Large intestine (tissue), 3 donors: ENCODE measurements at regions not wholly inside any gene's neighbourhood (a gene's known extent, or its start where the extent isn't known, plus 50 kb on each side); places are given as distances from the start of the nearest gene placed in this dataset.

Experiments used
- DNase-seq, 2 donors: peaks; one replicate each; pipeline versions ENCODE4 v3.0.0 to v3.0.0-alpha.2; 2013
- H3K27ac ChIP-seq: one replicate; pipeline ENCODE4 v1.5.1; 2013; ENCODE audit warnings: low read length
- H3K27me3 ChIP-seq: 2 replicates; pipeline ENCODE4 v1.6.1; 2013; ENCODE audit warnings: low read length; ENCODE audit not compliant: control insufficient read depth, insufficient read depth
- H3K36me3 ChIP-seq: 2 replicates; pipeline ENCODE4 v1.6.1; 2013; ENCODE audit warnings: low read length; ENCODE audit not compliant: control insufficient read depth, insufficient read depth
- H3K4me1 ChIP-seq: one replicate; pipeline ENCODE4 v1.6.1; 2013; ENCODE audit warnings: low read length; ENCODE audit not compliant: control insufficient read depth, insufficient read depth
- H3K4me3 ChIP-seq: one replicate; pipeline ENCODE4 v1.5.1; 2013; ENCODE audit warnings: low read length
- H3K9me3 ChIP-seq: one replicate; pipeline ENCODE4 v1.6.1; 2013; ENCODE audit warnings: mild to moderate bottlenecking, low read depth, low read length, moderate library complexity; ENCODE audit not compliant: control insufficient read depth
- WGBS: methylation state at CpG from one replicate; pipeline ENCODE4 v1.1.5; 2013; ENCODE audit warnings: low lambda C conversion rate; ENCODE audit not compliant: insufficient coverage; 5-methylcytosine and 5-hydroxymethylcytosine counted together

DNA sequence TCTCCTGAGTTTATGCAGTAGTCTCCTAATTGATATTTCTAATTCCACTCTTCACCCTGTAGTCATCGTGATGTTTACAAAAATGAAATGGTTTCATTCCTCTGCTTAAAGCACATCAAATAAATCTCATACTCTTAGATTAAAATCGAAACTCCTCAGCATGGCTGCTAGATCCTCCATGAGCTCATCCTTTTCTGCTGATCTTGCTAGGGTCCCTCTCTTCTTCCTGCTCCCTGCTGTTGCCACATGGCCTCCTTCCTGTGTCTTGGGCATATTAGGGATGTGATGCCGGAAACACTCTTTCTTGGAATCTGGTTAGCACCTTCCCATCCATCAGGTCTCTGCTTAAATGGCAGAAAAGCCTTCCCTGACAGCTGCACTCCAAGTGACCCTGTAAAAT lies 59.5 kb upstream of the MEGF10 start:
- peaks cover 5% of the 10 kb centered on the region for H3K4me1 ChIP-seq
- DNase-seq: no peak
- no peaks in the 10 kb centered on the region for H3K9me3 ChIP-seq
- no peak overlapping the region for H3K27ac ChIP-seq
- no peak overlapping the region for H3K4me3 ChIP-seq
- H3K36me3 ChIP-seq: no peaks in the 10 kb centered on the region
- WGBS: no CpG with 5 or more reads among the region's 3 CpGs
- H3K27me3 ChIP-seq: no peaks in the 10 kb centered on the region

DNA sequence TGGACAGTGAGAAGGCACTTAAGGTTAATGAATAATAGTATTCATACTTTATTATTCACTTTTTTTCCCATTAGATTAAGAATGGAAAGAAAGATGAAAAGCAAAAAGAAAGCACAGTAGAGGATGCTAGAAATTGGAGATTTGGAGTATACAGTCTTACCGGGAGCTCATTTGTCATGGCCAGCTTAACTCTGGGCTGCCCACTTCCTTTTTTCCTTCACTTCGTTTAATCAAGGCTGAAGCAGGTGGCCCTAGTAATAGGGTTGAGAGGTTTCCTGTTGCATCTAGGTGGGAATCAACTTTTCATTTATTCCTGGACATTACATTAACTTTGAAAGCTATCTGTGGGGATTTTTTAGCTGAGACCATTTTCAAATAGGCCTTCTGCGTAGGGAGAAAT lies 57.0 kb upstream of the MEGF10 start:
- Histone ChIP-seq H3K36me3 (no peaks in the 10 kb centered on the region), H3K4me3 (no peak overlapping the region), H3K27me3 (no peaks in the 10 kb centered on the region), H3K9me3 (no peaks in the 10 kb centered on the region), H3K27ac (no peak overlapping the region), H3K4me1 (peaks cover 5% of the 10 kb centered on the region)
- no CpG with 5 or more reads among the region's 3 CpGs for WGBS
- no peak for DNase-seq

DNA sequence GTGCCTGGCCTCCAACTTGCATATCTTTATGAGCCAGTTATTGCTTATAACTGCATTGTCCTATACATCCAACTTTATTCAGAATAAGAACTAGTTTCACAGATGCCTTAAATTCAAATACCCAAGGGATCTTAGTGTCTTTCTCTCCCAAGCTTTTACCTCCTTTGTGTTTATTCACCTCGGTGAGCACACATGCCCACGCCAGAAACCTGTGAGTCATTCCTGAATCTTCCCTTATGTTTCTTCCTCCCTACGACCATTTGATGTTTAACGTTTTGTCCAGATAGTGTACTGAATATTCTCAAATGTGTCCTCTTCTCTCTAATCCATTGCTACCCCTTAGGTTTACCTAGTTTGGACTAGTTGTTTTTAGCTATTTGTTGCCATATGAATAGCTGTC lies 55.5 kb upstream of the MEGF10 start:
- Histone ChIP-seq H3K36me3 (no peaks in the 10 kb centered on the region), H3K27ac (no peak overlapping the region), H3K27me3 (no peaks in the 10 kb centered on the region), H3K4me1 (no peaks in the 10 kb centered on the region), H3K4me3 (no peak overlapping the region), H3K9me3 (no peaks in the 10 kb centered on the region)
- no peak for DNase-seq
- WGBS: 65% methylated on average over 4 of the region's 4 CpGs

DNA sequence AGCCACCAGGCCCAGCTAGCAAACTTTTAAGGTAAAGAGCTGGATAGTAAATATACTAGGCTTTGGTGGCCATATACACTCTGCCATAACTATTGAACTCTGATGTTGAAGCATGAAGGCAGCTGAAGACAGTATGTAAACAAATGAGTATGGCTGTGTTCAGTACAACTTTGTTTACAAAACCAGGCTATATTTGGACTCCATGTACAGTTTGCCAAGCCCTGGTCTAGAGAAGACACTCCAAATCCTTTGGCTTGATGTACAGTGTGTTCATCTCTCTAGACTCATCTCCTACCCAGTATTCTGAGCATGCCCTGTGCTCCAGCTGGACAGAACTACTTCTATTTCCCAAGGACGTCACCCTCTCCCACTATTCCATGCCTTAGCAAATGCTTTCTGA lies 54.3 kb upstream of the MEGF10 start:
- Histone ChIP-seq H3K4me3 (no peak overlapping the region), H3K36me3 (no peaks in the 10 kb centered on the region), H3K27me3 (no peaks in the 10 kb centered on the region), H3K27ac (no peak overlapping the region), H3K9me3 (no peaks in the 10 kb centered on the region), H3K4me1 (no peaks in the 10 kb centered on the region)
- WGBS: 67% methylated on average over 1 of the region's 1 CpG
- no peak for DNase-seq
